Lung (tissue), 11 donors: ENCODE measurements at regions not wholly inside any gene's neighbourhood (a gene's known extent, or its start where the extent isn't known, plus 50 kb on each side); places are given as distances from the start of the nearest gene placed in this dataset.

ENCODE experiments used
- ATAC-seq: fragments of 200-7000 bp; cut with Tn5 transposase; one replicate; pipeline ENCODE4 v1.9.1; 2020; ENCODE audit warnings: moderate number of reproducible peaks; ENCODE audit not compliant: insufficient read depth, low FRiP score
- DNase-seq, 3 donors: peaks; one replicate each; pipeline ENCODE4 v3.0.0-alpha.2; 2013 to 2017
- H3K27ac ChIP-seq, 2 donors: one replicate each; pipeline ENCODE4 v1.5.1; 2013; ENCODE audit warnings: mild to moderate bottlenecking in 2 of 2, moderate library complexity in 2 of 2, control low read depth in 1 of 2, inconsistent platforms in 1 of 2, low read depth in 1 of 2, low read length in 1 of 2
- H3K27me3 ChIP-seq, 3 donors: one replicate each; pipeline ENCODE4 v1.5.1; 2013; ENCODE audit warnings: low read length in 2 of 3; ENCODE audit not compliant: control insufficient read depth in 3 of 3, insufficient read depth in 3 of 3
- H3K36me3 ChIP-seq, 4 donors: one replicate each; pipeline ENCODE4 v1.5.1; 2013; ENCODE audit warnings: low read length in 4 of 4, mild to moderate bottlenecking in 1 of 4, moderate library complexity in 1 of 4; ENCODE audit not compliant: control insufficient read depth in 4 of 4, insufficient read depth in 4 of 4
- H3K4me1 ChIP-seq, 5 donors: one replicate each; pipeline ENCODE4 v1.5.1; 2013; ENCODE audit warnings: low read length in 5 of 5, mild to moderate bottlenecking in 2 of 5, moderate library complexity in 1 of 5; ENCODE audit not compliant: control insufficient read depth in 5 of 5, insufficient read depth in 5 of 5
- H3K4me3 ChIP-seq: one replicate; pipeline ENCODE4 v1.5.1; 2013; ENCODE audit warnings: mild to moderate bottlenecking, control low read depth, moderate library complexity
- H3K9ac ChIP-seq, 2 donors: one replicate each; pipeline ENCODE4 v1.5.1; 2013; ENCODE audit warnings: low read length in 2 of 2, control low read depth in 1 of 2; ENCODE audit not compliant: insufficient read depth in 1 of 2
- H3K9me3 ChIP-seq, 4 donors: one replicate each; pipeline ENCODE4 v1.5.1; 2013; ENCODE audit warnings: low read length in 3 of 4, mild to moderate bottlenecking in 1 of 4, moderate library complexity in 1 of 4; ENCODE audit not compliant: control insufficient read depth in 4 of 4, insufficient read depth in 3 of 4
- WGBS, 2 donors: extraction: QIAGEN DNeasy Blood & Tissue Kit; methylation state at CpG; one replicate each; pipeline ENCODE4 v1.1.7; 2013; 5-methylcytosine and 5-hydroxymethylcytosine counted together
- TF ChIP-seq, protein P1 (sequence below): IDR thresholded peaks from 2 replicates; pipeline ENCODE4 v1.5.1; 2012; ENCODE audit warnings: mild to moderate bottlenecking; ENCODE audit errors: control extremely low read depth, extremely low read depth
- donor health status: control.
- donor health status: control.
- donor health status: Bipolar disorder and iron deficiency.
- donor health status: healthy.
- donor health status: DM: yes; HTN: yes; CAD: no.

DNA sequence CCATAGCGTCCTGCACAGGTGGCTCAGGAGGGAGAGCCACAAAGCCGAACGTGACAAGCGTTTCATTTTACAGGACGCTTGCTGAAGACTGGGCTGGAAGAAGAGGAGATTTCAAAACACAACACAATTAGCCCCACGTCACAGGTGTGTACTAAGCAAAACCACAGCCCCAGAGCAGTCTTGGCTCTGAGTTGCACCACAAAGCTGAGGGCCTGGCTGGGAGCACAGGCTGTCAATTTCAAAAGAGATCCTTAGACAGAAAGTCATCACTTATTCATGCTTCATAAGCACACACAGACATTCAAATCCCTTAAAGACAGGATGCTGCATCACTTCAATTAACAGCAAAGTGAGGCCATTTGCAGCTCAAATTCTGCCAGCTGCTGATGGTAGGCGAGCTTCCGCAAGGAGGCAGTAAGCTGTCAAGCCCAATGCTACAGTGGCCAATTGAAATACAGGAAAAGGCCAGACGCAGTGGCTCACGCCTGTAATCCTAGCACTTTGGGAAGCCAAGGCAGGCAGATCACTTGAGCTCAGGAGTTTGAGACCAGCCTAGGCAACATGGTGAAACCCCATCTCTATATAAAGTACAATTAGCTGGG lies 79.6 kb downstream of the SKA1 start:
- Histone ChIP-seq H3K27me3 (peaks cover 0 to 3% (median 2%) of the 10 kb centered on the region in 3 donors), H3K4me1 (no peaks in the 10 kb centered on the region), H3K27ac (no peak overlapping the region), H3K4me3 (no peak overlapping the region), H3K36me3 (no peaks in the 10 kb centered on the region), H3K9ac (no peak overlapping the region), H3K9me3 (peaks cover 0 to 2% (median 0%) of the 10 kb centered on the region in 4 donors)
- TF ChIP-seq, protein P1, sequence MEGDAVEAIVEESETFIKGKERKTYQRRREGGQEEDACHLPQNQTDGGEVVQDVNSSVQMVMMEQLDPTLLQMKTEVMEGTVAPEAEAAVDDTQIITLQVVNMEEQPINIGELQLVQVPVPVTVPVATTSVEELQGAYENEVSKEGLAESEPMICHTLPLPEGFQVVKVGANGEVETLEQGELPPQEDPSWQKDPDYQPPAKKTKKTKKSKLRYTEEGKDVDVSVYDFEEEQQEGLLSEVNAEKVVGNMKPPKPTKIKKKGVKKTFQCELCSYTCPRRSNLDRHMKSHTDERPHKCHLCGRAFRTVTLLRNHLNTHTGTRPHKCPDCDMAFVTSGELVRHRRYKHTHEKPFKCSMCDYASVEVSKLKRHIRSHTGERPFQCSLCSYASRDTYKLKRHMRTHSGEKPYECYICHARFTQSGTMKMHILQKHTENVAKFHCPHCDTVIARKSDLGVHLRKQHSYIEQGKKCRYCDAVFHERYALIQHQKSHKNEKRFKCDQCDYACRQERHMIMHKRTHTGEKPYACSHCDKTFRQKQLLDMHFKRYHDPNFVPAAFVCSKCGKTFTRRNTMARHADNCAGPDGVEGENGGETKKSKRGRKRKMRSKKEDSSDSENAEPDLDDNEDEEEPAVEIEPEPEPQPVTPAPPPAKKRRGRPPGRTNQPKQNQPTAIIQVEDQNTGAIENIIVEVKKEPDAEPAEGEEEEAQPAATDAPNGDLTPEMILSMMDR = no peak
- no peak for ATAC-seq
- 85 to 86% methylated on average over 10 of the region's 10 CpGs for WGBS, 2 donors
- no peak for DNase-seq

DNA sequence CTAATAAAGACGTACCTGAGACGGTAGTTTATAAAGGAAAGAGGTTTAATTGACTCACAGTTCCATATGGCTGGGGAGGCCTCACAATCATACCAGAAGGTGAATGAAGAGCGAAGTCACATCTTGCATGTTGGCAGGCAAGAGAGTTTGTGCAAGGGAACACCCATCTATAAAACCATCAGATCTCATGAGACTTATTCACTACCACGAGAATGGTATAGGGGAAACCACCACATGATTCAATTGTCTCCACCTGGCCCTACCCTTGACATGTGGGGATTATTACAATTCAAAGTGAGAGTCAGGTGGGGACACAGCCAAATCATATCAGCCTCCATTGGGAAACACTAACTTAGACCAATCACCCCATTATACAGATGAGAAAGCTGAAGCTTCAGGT lies 81.4 kb downstream of the SKA1 start:
- H3K27me3 ChIP-seq = peaks cover 0 to 3% (median 0%) of the 10 kb centered on the region in 3 donors
- TF ChIP-seq, protein P1 = no peak
- no peak overlapping the region for H3K9ac ChIP-seq
- WGBS, 2 donors = 84 to 85% methylated on average over 4 of the region's 4 CpGs
- H3K4me3 ChIP-seq = no peak overlapping the region
- no peak overlapping the region for H3K27ac ChIP-seq
- H3K36me3 ChIP-seq = no peaks in the 10 kb centered on the region
- no peak for DNase-seq
- no peak for ATAC-seq
- peaks cover 0 to 2% (median 0%) of the 10 kb centered on the region in 4 donors for H3K9me3 ChIP-seq
- H3K4me1 ChIP-seq = no peaks in the 10 kb centered on the region

DNA sequence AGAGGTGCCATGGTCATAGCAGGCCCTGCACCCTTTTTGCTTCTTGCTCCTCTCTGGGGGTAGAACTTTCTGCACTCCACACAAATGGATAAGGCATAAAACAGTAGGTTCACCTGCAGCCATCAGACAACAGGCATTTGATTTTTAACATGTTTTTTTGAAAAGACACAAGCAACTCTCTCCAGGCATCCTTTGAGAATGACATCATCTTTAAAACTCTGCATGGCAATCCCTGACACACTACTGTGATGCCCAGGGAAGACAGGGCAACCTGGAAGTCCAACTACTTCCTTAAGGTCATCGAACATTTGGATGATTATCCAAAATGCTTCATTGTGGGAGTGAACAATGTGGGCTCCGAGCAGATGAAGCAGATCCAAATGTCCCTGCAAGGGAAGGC lies 82.8 kb downstream of the SKA1 start:
- H3K9ac ChIP-seq = no peak overlapping the region
- no peaks in the 10 kb centered on the region for H3K36me3 ChIP-seq
- no peak for DNase-seq
- H3K9me3 ChIP-seq = peaks cover 0 to 2% (median 0%) of the 10 kb centered on the region in 4 donors
- no peak for ATAC-seq
- no peak overlapping the region for H3K27ac ChIP-seq
- TF ChIP-seq, protein P1 = no peak
- no peak overlapping the region for H3K4me3 ChIP-seq
- H3K4me1 ChIP-seq = no peaks in the 10 kb centered on the region
- peaks cover 0 to 3% (median 0%) of the 10 kb centered on the region in 3 donors for H3K27me3 ChIP-seq
- WGBS, 2 donors = 81 to 90% methylated on average over 2 of the region's 2 CpGs

DNA sequence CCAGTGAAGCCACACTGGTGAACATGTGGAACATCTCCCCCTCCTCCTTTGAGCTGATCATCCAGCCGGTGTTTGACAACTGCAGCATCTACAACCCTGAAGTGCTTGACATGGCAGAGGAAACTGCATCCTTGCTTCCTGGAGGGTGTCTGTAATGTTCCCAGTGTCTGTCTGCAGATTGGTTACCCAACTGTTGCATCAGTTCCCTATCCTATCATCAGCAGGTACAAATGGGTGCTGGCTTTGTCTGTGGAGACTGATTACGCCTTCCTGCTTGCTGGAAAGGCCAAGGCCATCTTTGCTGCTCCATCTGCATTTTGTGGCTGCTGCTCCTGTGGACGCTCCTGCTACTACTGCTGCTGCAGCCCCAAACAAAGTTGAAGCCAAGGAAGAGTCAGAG lies 83.5 kb downstream of the SKA1 start:
- H3K27ac ChIP-seq = no peak overlapping the region
- TF ChIP-seq, protein P1 = no peak
- H3K27me3 ChIP-seq = peaks cover 0 to 3% (median 0%) of the 10 kb centered on the region in 3 donors
- no peaks in the 10 kb centered on the region for H3K36me3 ChIP-seq
- no peak overlapping the region for H3K4me3 ChIP-seq
- H3K9me3 ChIP-seq = peaks cover 0 to under 1% (median 0%) of the 10 kb centered on the region in 4 donors
- DNase-seq (no peak), ATAC-seq (no peak)
- no peaks in the 10 kb centered on the region for H3K4me1 ChIP-seq
- 81 to 90% methylated on average over 3 of the region's 3 CpGs for WGBS, 2 donors
- H3K9ac ChIP-seq = no peak overlapping the region
